ENCODE measurements at regions not wholly inside any gene's neighbourhood (a gene's known extent, or its start where the extent isn't known, plus 50 kb on each side); places are given as distances from the start of the nearest gene placed in this dataset.

- no peak for TF ChIP-seq CTCF (IDR thresholded peaks at IDR 0.05; ENCODE audit: control extremely low read depth, extremely low read depth, low read depth, missing control alignments)
- ChIA-PET CTCF (no interaction called here), POLR2A (no interaction called here)
- DNase-seq (ENCODE audit: extremely low spot score), result no peak
Measured at GRCh38 chr5:2509527-2509926, 241.9 kb downstream of the IRX2 start.

DNA sequence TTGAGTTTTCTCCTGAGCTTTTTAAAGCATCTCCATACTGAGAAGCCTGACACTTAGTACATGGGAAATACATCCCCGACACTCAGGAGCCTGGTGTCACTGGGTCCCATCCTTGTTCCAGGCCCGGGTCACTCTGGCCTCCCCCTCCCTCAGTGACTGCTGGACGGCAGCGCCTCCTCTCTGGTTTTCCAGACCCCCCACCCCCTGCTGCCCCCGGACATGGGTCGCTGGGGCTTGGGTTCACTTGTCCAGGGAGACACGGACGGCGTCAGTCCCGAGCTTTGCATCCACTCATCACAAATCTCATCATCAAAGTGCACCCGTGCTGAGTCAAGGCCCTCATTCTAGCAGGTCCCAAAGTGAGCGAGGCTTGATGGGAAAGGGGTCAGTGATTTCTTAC, 243.0 kb downstream of the IRX2 start:
- ChIA-PET POLR2A (no interaction called here), CTCF (no interaction called here)
- DNase-seq (ENCODE audit: extremely low spot score), result no peak
- no peak for TF ChIP-seq CTCF (IDR thresholded peaks at IDR 0.05; ENCODE audit: control extremely low read depth, extremely low read depth, low read depth, missing control alignments)

- POLR2A ChIA-PET, result no interaction called here
- no peak for TF ChIP-seq CTCF (IDR thresholded peaks at IDR 0.05; ENCODE audit: control extremely low read depth, extremely low read depth, low read depth, missing control alignments)
- no peak for DNase-seq (ENCODE audit: extremely low spot score)
- CTCF ChIA-PET, result no interaction called here
Measured at GRCh38 chr5:2507611-2508010, 243.9 kb downstream of the IRX2 start.

- CTCF ChIA-PET, result no interaction called here
- no peak for DNase-seq (ENCODE audit: extremely low spot score)
- TF ChIP-seq CTCF (IDR thresholded peaks at IDR 0.05; ENCODE audit: control extremely low read depth, extremely low read depth, low read depth, missing control alignments), result no peak
- POLR2A ChIA-PET, result no interaction called here
Measured at GRCh38 chr5:2506603-2507002, 244.9 kb downstream of the IRX2 start.

DNA sequence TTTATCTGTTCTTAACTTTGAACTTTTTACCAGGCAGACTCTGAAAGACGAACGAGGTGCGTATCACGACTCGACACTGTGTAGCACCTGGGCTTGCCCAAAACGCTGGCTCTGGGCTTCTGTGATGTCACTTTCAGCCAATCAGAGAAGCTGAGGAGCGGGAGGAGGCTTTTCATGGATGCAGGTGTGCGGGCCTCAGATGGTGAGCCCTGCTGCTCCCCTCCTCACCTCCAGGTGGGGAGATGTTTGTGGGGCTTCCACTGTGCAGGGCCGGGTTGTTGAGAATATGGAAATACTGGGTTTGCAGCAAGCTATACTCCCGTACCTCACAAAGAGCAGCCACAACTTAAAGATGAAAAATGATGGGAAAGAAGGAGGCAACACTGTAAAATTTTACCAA, 246.3 kb downstream of the IRX2 start:
- POLR2A ChIA-PET, result no interaction called here
- CTCF ChIA-PET, result no interaction called here
- DNase-seq (ENCODE audit: extremely low spot score), result no peak
- no peak for TF ChIP-seq CTCF (IDR thresholded peaks at IDR 0.05; ENCODE audit: control extremely low read depth, extremely low read depth, low read depth, missing control alignments)

DNA sequence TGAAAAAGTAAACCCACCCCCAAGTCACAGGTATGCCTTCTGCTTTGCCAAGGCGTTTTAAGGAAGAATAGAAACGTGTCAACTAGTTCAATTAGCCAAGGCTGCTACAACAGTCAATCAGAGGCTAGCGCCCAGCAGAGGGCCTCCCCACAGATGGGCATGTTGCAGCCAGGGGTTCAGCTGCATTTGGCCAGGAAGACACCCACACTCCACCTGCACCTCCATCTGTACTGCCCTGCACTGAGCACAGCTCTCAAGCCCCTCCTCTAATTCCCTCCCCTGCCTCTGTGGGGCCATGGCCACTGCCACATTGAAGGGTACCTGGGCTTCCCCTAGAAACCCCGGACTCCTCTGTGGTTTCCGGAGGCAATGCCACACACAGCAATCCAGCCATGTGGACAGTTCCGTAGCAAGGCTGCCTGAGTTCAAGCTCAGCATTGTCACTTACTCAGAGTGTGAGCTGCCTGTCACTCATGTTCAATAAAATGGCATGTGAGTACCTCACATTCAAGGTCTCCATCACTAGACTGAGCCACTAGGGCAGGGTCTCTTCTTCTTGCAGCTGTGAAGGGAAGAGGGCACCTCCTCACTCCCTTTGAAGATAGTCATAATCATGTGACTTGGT, 248.4 kb downstream of the IRX2 start:
- no peak for TF ChIP-seq CTCF (IDR thresholded peaks at IDR 0.05; ENCODE audit: control extremely low read depth, extremely low read depth, low read depth, missing control alignments)
- DNase-seq (ENCODE audit: extremely low spot score), result no peak
- ChIA-PET POLR2A (no interaction called here), CTCF (no interaction called here)

- POLR2A ChIA-PET, result no interaction called here
- no peak for TF ChIP-seq CTCF (IDR thresholded peaks at IDR 0.05; ENCODE audit: control extremely low read depth, extremely low read depth, low read depth, missing control alignments)
- CTCF ChIA-PET, result interaction anchor here (1.0 kb wide), 1 partner anchor 13 kb away, joined by 3 read pairs; no protein-coding TSS in a partner anchor
- no peak for DNase-seq (ENCODE audit: extremely low spot score)
Measured at GRCh38 chr5:2499917-2500316, 251.6 kb downstream of the IRX2 start.
